ENCODE measurements at regions not wholly inside any gene's neighbourhood (a gene's known extent, or its start where the extent isn't known, plus 50 kb on each side); places are given as distances from the start of the nearest gene placed in this dataset.
A peak's percentile ranks its signal among the peaks of the same experiment; 100 is the strongest.
"Not testable (repeated sequence)": the region's sequence is repeated elsewhere in the genome, so short reads cannot be mapped to it uniquely, and the experiment has no call there.

GRCh38 chr9:62526306-62526705 lies 1336.5 kb downstream of the SPATA31A7 start:
- H3K4me1 Mint-ChIP-seq; H3K9me3 Mint-ChIP-seq; H3K36me3 Mint-ChIP-seq; H3K27ac Mint-ChIP-seq; DNase-seq; H3K27me3 Mint-ChIP-seq; ATAC-seq (replicated peaks); H3K4me3 Mint-ChIP-seq: not testable (repeated sequence)

- H3K27me3 Mint-ChIP-seq, H3K4me1 Mint-ChIP-seq, H3K36me3 Mint-ChIP-seq, H3K9me3 Mint-ChIP-seq, DNase-seq: not testable (repeated sequence)
- H3K4me3 Mint-ChIP-seq = peak overlapping the region; percentile 88 to 94
- peak in 1 of 2 donors; percentile 34 for ATAC-seq (replicated peaks)
- H3K27ac Mint-ChIP-seq = peak overlapping the region; percentile 97
Observed at GRCh38 chr9:62532162-62532776, 1342.4 kb downstream of the SPATA31A7 start.

GRCh38 chr9:62532777-62533173 lies 1342.9 kb downstream of the SPATA31A7 start:
- H3K9me3 Mint-ChIP-seq; H3K4me1 Mint-ChIP-seq; H3K36me3 Mint-ChIP-seq; H3K27me3 Mint-ChIP-seq; ATAC-seq (replicated peaks): not testable (repeated sequence)
- peak overlapping the region; percentile 97 for H3K27ac Mint-ChIP-seq
- H3K4me3 Mint-ChIP-seq = peak overlapping the region; percentile 88 to 94
- DNase-seq = peak; percentile 46

GRCh38 chr9:62550539-62550938 lies 1360.7 kb downstream of the SPATA31A7 start:
- not testable (repeated sequence) for DNase-seq, H3K4me3 Mint-ChIP-seq, H3K27me3 Mint-ChIP-seq, H3K36me3 Mint-ChIP-seq, H3K9me3 Mint-ChIP-seq, H3K4me1 Mint-ChIP-seq, H3K27ac Mint-ChIP-seq
- ATAC-seq (replicated peaks) = peak; percentile 45 to 50

GRCh38 chr9:62560603-62561002 lies 1370.8 kb downstream of the SPATA31A7 start:
- not testable (repeated sequence) for DNase-seq; H3K4me1 Mint-ChIP-seq; H3K4me3 Mint-ChIP-seq; ATAC-seq (replicated peaks); H3K9me3 Mint-ChIP-seq; H3K27ac Mint-ChIP-seq; H3K27me3 Mint-ChIP-seq; H3K36me3 Mint-ChIP-seq

- not testable (repeated sequence) for DNase-seq; H3K27me3 Mint-ChIP-seq; ATAC-seq (replicated peaks); H3K27ac Mint-ChIP-seq; H3K4me3 Mint-ChIP-seq; H3K9me3 Mint-ChIP-seq; H3K36me3 Mint-ChIP-seq; H3K4me1 Mint-ChIP-seq
Observed at GRCh38 chr9:62565132-62565531, 1375.3 kb downstream of the SPATA31A7 start.

GRCh38 chr9:62566430-62566829 lies 1376.6 kb downstream of the SPATA31A7 start:
- not testable (repeated sequence) for H3K27me3 Mint-ChIP-seq; H3K4me1 Mint-ChIP-seq; H3K36me3 Mint-ChIP-seq; H3K27ac Mint-ChIP-seq; DNase-seq; ATAC-seq (replicated peaks); H3K9me3 Mint-ChIP-seq; H3K4me3 Mint-ChIP-seq

GRCh38 chr9:62597128-62597527 lies 1407.3 kb downstream of the SPATA31A7 start:
- not testable (repeated sequence) for H3K36me3 Mint-ChIP-seq; H3K4me3 Mint-ChIP-seq; ATAC-seq (replicated peaks); H3K27ac Mint-ChIP-seq; DNase-seq; H3K4me1 Mint-ChIP-seq; H3K9me3 Mint-ChIP-seq; H3K27me3 Mint-ChIP-seq
